ENCODE measurements at regions not wholly inside any gene's neighbourhood (a gene's known extent, or its start where the extent isn't known, plus 50 kb on each side); places are given as distances from the start of the nearest gene placed in this dataset.
A peak's percentile ranks its signal among the peaks of the same experiment; 100 is the strongest.

DNA sequence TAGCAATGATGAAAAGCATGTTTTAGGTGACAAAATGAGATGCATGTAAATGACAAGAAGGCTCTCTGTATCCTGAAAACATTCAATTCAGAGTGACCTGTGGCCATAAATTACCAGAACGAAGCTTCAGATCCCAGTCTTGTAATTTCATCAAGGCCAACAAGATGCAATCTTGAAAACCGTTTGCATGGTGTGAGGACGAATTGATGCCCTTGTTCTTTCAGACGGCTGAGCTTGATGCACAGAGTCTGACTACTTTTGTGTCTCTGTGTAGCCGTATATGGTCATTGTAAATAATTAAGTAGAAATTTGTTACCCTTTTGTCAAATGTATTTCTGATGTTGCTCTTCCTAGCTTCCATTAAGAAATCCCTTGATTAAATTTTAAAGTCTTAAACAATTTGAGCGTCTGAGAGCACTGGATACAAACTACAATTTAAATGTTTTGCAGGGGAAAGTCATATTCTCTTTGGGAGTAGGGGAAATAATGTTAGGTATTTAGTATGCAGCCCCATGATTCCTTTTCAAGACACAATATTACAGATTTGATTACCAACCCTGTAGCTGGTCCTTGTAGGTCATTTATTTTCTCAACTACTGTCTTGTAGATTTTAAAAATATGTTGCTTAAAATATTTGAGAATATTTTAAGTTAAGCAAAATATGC, 125.8 kb upstream of the PCDH9 start:
- no peak overlapping the region for H3K4me3 ChIP-seq (replicated peaks; ENCODE audit: low read depth, low read length)
- TF ChIP-seq, protein P1, sequence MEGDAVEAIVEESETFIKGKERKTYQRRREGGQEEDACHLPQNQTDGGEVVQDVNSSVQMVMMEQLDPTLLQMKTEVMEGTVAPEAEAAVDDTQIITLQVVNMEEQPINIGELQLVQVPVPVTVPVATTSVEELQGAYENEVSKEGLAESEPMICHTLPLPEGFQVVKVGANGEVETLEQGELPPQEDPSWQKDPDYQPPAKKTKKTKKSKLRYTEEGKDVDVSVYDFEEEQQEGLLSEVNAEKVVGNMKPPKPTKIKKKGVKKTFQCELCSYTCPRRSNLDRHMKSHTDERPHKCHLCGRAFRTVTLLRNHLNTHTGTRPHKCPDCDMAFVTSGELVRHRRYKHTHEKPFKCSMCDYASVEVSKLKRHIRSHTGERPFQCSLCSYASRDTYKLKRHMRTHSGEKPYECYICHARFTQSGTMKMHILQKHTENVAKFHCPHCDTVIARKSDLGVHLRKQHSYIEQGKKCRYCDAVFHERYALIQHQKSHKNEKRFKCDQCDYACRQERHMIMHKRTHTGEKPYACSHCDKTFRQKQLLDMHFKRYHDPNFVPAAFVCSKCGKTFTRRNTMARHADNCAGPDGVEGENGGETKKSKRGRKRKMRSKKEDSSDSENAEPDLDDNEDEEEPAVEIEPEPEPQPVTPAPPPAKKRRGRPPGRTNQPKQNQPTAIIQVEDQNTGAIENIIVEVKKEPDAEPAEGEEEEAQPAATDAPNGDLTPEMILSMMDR (IDR thresholded peaks at IDR 0.05; ENCODE audit: low read length, missing control alignments), result no peak
- DNase-seq (ENCODE audit: low read depth), result no peak

DNA sequence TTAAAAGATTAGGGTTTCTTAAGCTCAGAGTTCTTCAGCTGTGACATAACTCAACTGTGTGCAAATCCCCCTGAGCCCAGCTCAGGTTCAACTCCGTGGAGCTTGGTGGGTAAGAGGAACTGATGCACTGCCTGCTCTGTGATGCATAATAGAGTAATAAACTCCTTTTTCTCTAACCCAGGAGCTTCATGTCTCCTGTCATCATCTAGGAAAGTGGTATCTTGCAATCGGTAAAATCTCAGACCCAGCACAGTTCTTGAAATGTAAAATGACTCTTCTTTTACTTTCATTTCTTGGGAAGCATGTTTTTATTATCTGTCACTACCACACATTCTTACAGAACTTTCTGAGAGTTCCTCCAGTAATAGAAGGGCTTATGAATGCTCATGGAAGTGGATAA, 123.8 kb upstream of the PCDH9 start:
- DNase-seq (ENCODE audit: low read depth), result peak; percentile 23
- peak overlapping the region; percentile 43 for H3K4me3 ChIP-seq (replicated peaks; ENCODE audit: low read depth, low read length)
- TF ChIP-seq, protein P1 (IDR thresholded peaks at IDR 0.05; ENCODE audit: low read length, missing control alignments), result no peak

DNA sequence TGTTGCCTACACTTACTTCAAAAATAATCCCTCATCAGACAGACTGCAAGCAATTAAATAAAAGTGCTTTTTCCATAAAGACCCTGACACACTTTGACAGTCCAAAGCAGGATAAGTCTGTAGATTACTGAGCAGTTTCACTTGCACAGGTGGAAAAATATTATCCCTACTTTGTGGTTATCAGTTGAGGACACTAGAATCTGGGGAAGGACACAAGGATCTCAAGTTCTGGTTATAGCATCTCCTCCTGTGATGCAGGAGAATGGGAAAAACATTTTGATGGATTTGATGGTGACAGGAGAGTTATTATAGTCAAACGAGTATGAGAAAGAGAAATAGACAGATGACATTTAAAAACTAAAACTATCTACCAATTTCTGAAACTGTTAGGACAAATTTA, 122.9 kb upstream of the PCDH9 start:
- TF ChIP-seq, protein P1 (IDR thresholded peaks at IDR 0.05; ENCODE audit: low read length, missing control alignments), result no peak
- DNase-seq (ENCODE audit: low read depth), result no peak
- H3K4me3 ChIP-seq (replicated peaks; ENCODE audit: low read depth, low read length), result no peak overlapping the region

DNA sequence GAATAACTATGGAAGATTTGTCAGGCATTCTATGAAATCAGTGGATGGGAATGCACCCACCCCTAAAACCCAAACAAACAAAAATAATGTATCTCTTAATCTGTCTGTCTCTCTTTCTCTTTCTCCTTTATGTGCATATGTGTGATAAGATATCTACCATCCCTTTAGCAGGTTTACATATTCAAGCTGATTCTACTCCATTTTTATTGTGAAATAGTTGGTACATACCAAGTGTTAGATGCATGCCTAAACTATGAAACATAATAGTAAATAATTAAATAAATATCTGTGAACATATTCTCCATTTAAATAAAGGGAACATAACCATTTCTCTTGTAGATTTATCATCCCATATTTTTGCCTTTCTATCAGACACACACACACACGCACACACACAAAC, 121.8 kb upstream of the PCDH9 start:
- peak; percentile 30 for DNase-seq (ENCODE audit: low read depth)
- no peak overlapping the region for H3K4me3 ChIP-seq (replicated peaks; ENCODE audit: low read depth, low read length)
- TF ChIP-seq, protein P1 (IDR thresholded peaks at IDR 0.05; ENCODE audit: low read length, missing control alignments), result no peak

DNA sequence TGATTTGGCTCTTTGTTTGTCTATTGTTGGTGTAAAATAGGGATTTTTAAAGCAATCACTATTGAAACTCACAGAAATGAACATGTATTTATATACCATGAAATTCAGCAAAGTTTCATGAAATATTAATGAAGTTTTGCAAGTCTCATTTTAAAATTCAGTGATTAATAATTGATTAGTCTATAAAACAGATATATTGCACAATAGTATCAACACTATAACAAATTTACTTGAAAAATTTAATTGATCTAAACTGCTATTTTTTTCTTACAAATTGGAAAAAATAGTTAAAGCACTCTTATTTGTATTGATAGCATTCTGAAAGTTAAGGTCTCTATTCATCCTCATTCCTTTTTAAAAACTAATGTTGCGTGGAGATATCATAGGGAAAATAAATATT, 121.0 kb upstream of the PCDH9 start:
- no peak for DNase-seq (ENCODE audit: low read depth)
- TF ChIP-seq, protein P1 (IDR thresholded peaks at IDR 0.05; ENCODE audit: low read length, missing control alignments), result no peak
- no peak overlapping the region for H3K4me3 ChIP-seq (replicated peaks; ENCODE audit: low read depth, low read length)

DNA sequence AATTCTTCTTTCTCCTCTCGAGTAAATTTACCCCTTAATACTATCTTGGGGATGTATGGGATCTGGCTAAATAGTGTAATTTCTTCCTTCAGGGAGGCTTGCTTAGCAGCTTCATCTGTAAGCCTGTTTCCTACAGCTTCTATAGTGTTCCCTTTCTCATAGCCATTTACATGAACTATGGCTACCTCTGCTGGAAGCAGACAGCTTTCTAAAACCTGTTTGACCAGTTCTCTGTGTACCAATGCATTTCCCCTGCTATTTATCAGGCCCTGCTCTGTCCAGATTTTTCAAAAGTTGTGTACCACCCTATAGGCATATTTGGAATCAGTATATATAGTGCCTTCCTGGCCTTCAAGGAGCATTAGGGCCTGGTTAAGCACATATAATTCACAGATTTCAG, 113.6 kb upstream of the PCDH9 start:
- no peak for DNase-seq (ENCODE audit: low read depth)
- TF ChIP-seq, protein P1 (IDR thresholded peaks at IDR 0.05; ENCODE audit: low read length, missing control alignments), result no peak
- H3K4me3 ChIP-seq (replicated peaks; ENCODE audit: low read depth, low read length), result no peak overlapping the region

DNA sequence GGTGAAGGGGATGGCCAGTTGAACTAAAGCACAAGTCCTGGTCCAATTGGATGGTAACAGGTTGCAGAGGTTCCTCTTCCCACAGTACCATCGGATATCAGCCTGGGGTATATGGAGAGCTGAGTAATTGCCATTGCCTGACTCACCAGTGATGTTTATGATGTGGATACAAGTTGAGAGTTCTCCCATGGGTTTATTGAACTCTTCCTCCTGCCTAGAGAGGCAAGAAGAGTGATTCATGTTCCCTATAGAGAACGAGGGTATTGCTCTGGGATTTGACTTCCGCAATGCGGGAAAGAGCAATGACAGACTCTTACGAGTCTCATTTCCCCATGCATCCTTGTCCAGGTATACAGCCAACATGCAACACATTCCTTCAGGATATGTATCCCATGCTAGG, 111.3 kb upstream of the PCDH9 start:
- TF ChIP-seq, protein P1 (IDR thresholded peaks at IDR 0.05; ENCODE audit: low read length, missing control alignments), result no peak
- H3K4me3 ChIP-seq (replicated peaks; ENCODE audit: low read depth, low read length), result no peak overlapping the region
- DNase-seq (ENCODE audit: low read depth), result no peak
